ENCODE measurements at regions not wholly inside any gene's neighbourhood (a gene's known extent, or its start where the extent isn't known, plus 50 kb on each side); places are given as distances from the start of the nearest gene placed in this dataset.

DNA sequence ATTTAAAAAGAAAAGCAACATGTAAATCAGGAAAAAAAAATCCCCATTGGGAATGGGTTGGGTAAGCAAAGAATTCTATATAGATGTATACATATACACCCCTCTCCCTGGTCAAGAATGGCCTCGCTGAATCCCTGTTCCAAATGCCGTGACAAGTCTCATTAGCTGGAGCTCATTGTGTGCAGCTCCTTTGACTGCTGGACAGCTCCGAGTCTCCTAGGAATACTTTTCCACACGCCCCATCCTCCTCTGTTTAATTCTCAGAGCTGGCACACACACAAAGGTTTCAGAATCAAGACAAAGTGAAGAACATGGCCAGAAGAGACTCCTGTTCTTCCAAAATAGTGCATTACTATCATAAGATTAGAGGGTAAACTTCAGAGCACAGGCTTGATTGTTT lies 130.9 kb upstream of the MKLN1 start:
- no peak for TF ChIP-seq POLR2A (IDR thresholded peaks at IDR 0.05)
- TF ChIP-seq, protein P1, sequence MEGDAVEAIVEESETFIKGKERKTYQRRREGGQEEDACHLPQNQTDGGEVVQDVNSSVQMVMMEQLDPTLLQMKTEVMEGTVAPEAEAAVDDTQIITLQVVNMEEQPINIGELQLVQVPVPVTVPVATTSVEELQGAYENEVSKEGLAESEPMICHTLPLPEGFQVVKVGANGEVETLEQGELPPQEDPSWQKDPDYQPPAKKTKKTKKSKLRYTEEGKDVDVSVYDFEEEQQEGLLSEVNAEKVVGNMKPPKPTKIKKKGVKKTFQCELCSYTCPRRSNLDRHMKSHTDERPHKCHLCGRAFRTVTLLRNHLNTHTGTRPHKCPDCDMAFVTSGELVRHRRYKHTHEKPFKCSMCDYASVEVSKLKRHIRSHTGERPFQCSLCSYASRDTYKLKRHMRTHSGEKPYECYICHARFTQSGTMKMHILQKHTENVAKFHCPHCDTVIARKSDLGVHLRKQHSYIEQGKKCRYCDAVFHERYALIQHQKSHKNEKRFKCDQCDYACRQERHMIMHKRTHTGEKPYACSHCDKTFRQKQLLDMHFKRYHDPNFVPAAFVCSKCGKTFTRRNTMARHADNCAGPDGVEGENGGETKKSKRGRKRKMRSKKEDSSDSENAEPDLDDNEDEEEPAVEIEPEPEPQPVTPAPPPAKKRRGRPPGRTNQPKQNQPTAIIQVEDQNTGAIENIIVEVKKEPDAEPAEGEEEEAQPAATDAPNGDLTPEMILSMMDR (IDR thresholded peaks at IDR 0.05), result no peak
